HepG2 (cell line): ENCODE measurements at regions not wholly inside any gene's neighbourhood (a gene's known extent, or its start where the extent isn't known, plus 50 kb on each side); places are given as distances from the start of the nearest gene placed in this dataset.

Experiments
- ATAC-seq: fragments of 200-7000 bp; cut with Tn5 transposase; 3 replicates; pipeline ENCODE4 v1.9.1; 2020; ENCODE audit warnings: mild to moderate bottlenecking, moderate library complexity
- BruUV-seq: library from RNA; stranded (reverse); fragments of 400-500 nt; replicated peaks from 2 replicates; lab custom pipeline; 2021; lab: Mats Ljungman, UMichigan
- CTCF ChIA-PET: fragments of 300-600 bp; formaldehyde crosslinking; extraction: SDS; loops from one replicate; lab custom pipeline; 2021; ENCODE audit warnings: low total read pairs, inconsistent platforms, low intra/inter-chr PET ratio; lab: Yijun Ruan, JAX
- POLR2A ChIA-PET: fragments of 350-600 bp; sonication (Branson Sonifier 250); formaldehyde crosslinking; loops from one replicate; lab custom pipeline; 2020; ENCODE audit warnings: antibody characterized with exemption, inconsistent platforms; lab: Yijun Ruan, JAX
- DNase-seq: peaks from one replicate; pipeline ENCODE4 v3.0.0-alpha.2; 2015; ENCODE audit warnings: low spot score
- FAIRE-seq: peaks from 3 replicates; lab custom pipeline; 2011; peaks lifted over from hg19 to GRCh38; lab: Jason Lieb, UNC
- H2AFZ ChIP-seq: one replicate; pipeline ENCODE4 v1.6.1; 2011; ENCODE audit warnings: low read length, inconsistent platforms
- H3K27ac ChIP-seq: fragments of 300-600 bp; 3 replicates; pipeline ENCODE4 v1.8.0; 2011; ENCODE audit warnings: mixed run types, mild to moderate bottlenecking, mixed read lengths, low read length, inconsistent platforms; ENCODE audit not compliant: insufficient read depth; ENCODE audit errors: extremely low read length
- H3K27me3 ChIP-seq, 2 experiments: fragments of 200-600 bp in 1 of 2; 2 replicates in 1 of 2; 3 replicates in 1 of 2; pipeline versions ENCODE4 v1.6.0 to v1.8.0; 2011; ENCODE audit warnings: low read length in 2 of 2, mild to moderate bottlenecking in 2 of 2, moderate library complexity in 2 of 2, inconsistent platforms in 1 of 2; ENCODE audit not compliant: insufficient read depth in 2 of 2, control insufficient read depth in 1 of 2
- H3K36me3 ChIP-seq, 2 experiments: fragments of 200-600 bp in 1 of 2; replicated peaks in 1 of 2; 2 replicates in 1 of 2; 3 replicates in 1 of 2; pipeline versions ENCODE4 v1.5.1 to v1.8.0; 2011; ENCODE audit warnings: low read length in 2 of 2, inconsistent platforms in 1 of 2; ENCODE audit not compliant: insufficient read depth in 2 of 2, control insufficient read depth in 1 of 2
- H3K4me1 ChIP-seq: 2 replicates; pipeline ENCODE4 v1.5.1; 2012; ENCODE audit warnings: low read length, inconsistent platforms; ENCODE audit not compliant: insufficient read depth
- H3K4me2 ChIP-seq: 2 replicates; pipeline ENCODE4 v1.6.0; 2011; ENCODE audit warnings: low read depth, low read length, inconsistent platforms
- H3K4me3 ChIP-seq, 3 experiments: fragments of 200-600 bp in 1 of 3; sonication (generic), shearing (Covaris generic) in 1 of 3; replicated peaks in 1 of 3; 2 replicates each; pipeline ENCODE4 v1.5.1; 2011 to 2016; ENCODE audit warnings: low read length in 3 of 3, inconsistent platforms in 2 of 3, low read depth in 2 of 3, mild to moderate bottlenecking in 2 of 3, control low read depth in 1 of 3, mixed read lengths in 1 of 3; ENCODE audit not compliant: insufficient read depth in 1 of 3
- H3K79me2 ChIP-seq: one replicate; pipeline ENCODE4 v1.6.1; 2011; ENCODE audit warnings: low read length, inconsistent platforms; ENCODE audit not compliant: insufficient read depth
- H3K9ac ChIP-seq: 2 replicates; pipeline ENCODE4 v1.6.0; 2011; ENCODE audit warnings: mild to moderate bottlenecking, low read depth, low read length, inconsistent platforms; ENCODE audit not compliant: insufficient read depth
- H3K9me3 ChIP-seq: 2 replicates; pipeline ENCODE4 v1.5.1; 2012; ENCODE audit warnings: mild to moderate bottlenecking, low read length
- H4K20me1 ChIP-seq: 2 replicates; pipeline ENCODE4 v1.6.0; 2011; ENCODE audit warnings: inconsistent platforms, mild to moderate bottlenecking, low read length, moderate library complexity; ENCODE audit not compliant: insufficient read depth
- DMAP1 ChIP-seq: IDR thresholded peaks from 2 replicates; pipeline ENCODE4 v1.6.1; 2016
- FOXM1 ChIP-seq: sonication (generic); formaldehyde crosslinking; IDR thresholded peaks from 2 replicates; pipeline ENCODE4 v1.5.0; 2020; ENCODE audit warnings: missing genetic modification reagents
- HBP1 ChIP-seq: IDR thresholded peaks from 2 replicates; pipeline ENCODE4 v1.6.1; 2016; ENCODE audit warnings: low read depth, control low read depth
- NFYB ChIP-seq: sonication (generic); formaldehyde crosslinking; IDR thresholded peaks from 2 replicates; pipeline ENCODE4 v1.4.0; 2020; ENCODE audit warnings: missing genetic modification reagents
- PRPF4 ChIP-seq: fragments of 200-400 bp; formaldehyde crosslinking; IDR thresholded peaks from 2 replicates; pipeline ENCODE4 v1.6.1; 2016; ENCODE audit warnings: low read length, low read depth; ENCODE audit not compliant: poor library complexity, severe bottlenecking
- REST ChIP-seq, 2 experiments: IDR thresholded peaks; 2 replicates each; pipeline ENCODE4 v1.6.1; 2011 to 2012; ENCODE audit warnings: low read length in 2 of 2, borderline replicate concordance in 1 of 2, low read depth in 1 of 2, mild to moderate bottlenecking in 1 of 2, moderate library complexity in 1 of 2
- THYN1 ChIP-seq: sonication (generic); formaldehyde crosslinking; IDR thresholded peaks from 2 replicates; pipeline ENCODE4 v1.8.1; 2023; ENCODE audit warnings: low read depth, mild to moderate bottlenecking, moderate library complexity, missing genetic modification reagents, borderline replicate concordance
- ZFAT ChIP-seq: sonication (generic); formaldehyde crosslinking; conservative IDR thresholded peaks from 2 replicates; pipeline ENCODE4 v1.8.1; 2023; ENCODE audit warnings: missing genetic modification reagents, inconsistent platforms
- WGBS: methylation state at CpG from one replicate; pipeline ENCODE4 v1.1.6; 2017; ENCODE audit warnings: low lambda C conversion rate; 5-methylcytosine and 5-hydroxymethylcytosine counted together
- in situ Hi-C: cut with HindIII; loops from 2 replicates; pipeline ENCODE4 v1.10.0; 2017; ENCODE audit warnings: low pct_unique_long_range_greater_than_20kb; ENCODE audit not compliant: extremely low pct_ligation_motif_present
- intact Hi-C: fragments of 100-400 bp; cut with micrococcal nuclease; formaldehyde crosslinking; loops from one replicate; pipeline ENCODE4 v1.10.0; 2022; ENCODE audit not compliant: unreplicated experiment
- TF ChIP-seq, protein P1 (sequence below): IDR thresholded peaks from 2 replicates; pipeline ENCODE4 v1.4.0; 2020; ENCODE audit warnings: mild to moderate bottlenecking, missing genetic modification reagents
- TF ChIP-seq, protein P2 (sequence below): sonication (generic); formaldehyde crosslinking; IDR thresholded peaks from 2 replicates; pipeline ENCODE4 v1.8.0; 2022; ENCODE audit warnings: missing genetic modification reagents, mild to moderate bottlenecking, moderate library complexity, borderline replicate concordance

- Histone ChIP-seq H2AFZ (no peak overlapping the region), H3K9me3 (no peaks in the 10 kb centered on the region), H3K9ac (no peak overlapping the region), H3K4me1 (no peaks in the 10 kb centered on the region), H3K27ac (no peak overlapping the region), H4K20me1 (no peaks in the 10 kb centered on the region), H3K27me3 (no peaks in the 10 kb centered on the region; a peak in 1 of 5 replicates), H3K79me2 (no peaks in the 10 kb centered on the region), H3K4me2 (no peak overlapping the region), H3K4me3 (no peak overlapping the region), H3K36me3 (no peaks in the 10 kb centered on the region)
- in situ Hi-C loops = no loop called here
- POLR2A ChIA-PET = no interaction called here
- intact Hi-C loops = no loop called here
- DNase-seq (no peak), ATAC-seq (no peak), FAIRE-seq (no peak)
- CTCF ChIA-PET = no interaction called here
- BruUV-seq = no TSS peak
- WGBS = 8% methylated on average over 2 of the region's 2 CpGs
- no peak for TF ChIP-seq PRPF4
- TF ChIP-seq FOXM1 (CRISPR knock-in tag) = no peak
- no peak for TF ChIP-seq ZFAT (CRISPR knock-in tag)
- TF ChIP-seq DMAP1 = no peak
- no peak for TF ChIP-seq THYN1 (CRISPR knock-in tag)
- no peak for TF ChIP-seq REST (IDR thresholded peaks at IDR 0.05; ENCODE audit: borderline replicate concordance in 1 of 2, low read depth in 1 of 2, low read length in 2 of 2)
- TF ChIP-seq, protein P1, sequence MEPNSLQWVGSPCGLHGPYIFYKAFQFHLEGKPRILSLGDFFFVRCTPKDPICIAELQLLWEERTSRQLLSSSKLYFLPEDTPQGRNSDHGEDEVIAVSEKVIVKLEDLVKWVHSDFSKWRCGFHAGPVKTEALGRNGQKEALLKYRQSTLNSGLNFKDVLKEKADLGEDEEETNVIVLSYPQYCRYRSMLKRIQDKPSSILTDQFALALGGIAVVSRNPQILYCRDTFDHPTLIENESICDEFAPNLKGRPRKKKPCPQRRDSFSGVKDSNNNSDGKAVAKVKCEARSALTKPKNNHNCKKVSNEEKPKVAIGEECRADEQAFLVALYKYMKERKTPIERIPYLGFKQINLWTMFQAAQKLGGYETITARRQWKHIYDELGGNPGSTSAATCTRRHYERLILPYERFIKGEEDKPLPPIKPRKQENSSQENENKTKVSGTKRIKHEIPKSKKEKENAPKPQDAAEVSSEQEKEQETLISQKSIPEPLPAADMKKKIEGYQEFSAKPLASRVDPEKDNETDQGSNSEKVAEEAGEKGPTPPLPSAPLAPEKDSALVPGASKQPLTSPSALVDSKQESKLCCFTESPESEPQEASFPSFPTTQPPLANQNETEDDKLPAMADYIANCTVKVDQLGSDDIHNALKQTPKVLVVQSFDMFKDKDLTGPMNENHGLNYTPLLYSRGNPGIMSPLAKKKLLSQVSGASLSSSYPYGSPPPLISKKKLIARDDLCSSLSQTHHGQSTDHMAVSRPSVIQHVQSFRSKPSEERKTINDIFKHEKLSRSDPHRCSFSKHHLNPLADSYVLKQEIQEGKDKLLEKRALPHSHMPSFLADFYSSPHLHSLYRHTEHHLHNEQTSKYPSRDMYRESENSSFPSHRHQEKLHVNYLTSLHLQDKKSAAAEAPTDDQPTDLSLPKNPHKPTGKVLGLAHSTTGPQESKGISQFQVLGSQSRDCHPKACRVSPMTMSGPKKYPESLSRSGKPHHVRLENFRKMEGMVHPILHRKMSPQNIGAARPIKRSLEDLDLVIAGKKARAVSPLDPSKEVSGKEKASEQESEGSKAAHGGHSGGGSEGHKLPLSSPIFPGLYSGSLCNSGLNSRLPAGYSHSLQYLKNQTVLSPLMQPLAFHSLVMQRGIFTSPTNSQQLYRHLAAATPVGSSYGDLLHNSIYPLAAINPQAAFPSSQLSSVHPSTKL (CRISPR knock-in tag) = no peak
- TF ChIP-seq HBP1 (CRISPR knock-in tag) = no peak
- TF ChIP-seq, protein P2, sequence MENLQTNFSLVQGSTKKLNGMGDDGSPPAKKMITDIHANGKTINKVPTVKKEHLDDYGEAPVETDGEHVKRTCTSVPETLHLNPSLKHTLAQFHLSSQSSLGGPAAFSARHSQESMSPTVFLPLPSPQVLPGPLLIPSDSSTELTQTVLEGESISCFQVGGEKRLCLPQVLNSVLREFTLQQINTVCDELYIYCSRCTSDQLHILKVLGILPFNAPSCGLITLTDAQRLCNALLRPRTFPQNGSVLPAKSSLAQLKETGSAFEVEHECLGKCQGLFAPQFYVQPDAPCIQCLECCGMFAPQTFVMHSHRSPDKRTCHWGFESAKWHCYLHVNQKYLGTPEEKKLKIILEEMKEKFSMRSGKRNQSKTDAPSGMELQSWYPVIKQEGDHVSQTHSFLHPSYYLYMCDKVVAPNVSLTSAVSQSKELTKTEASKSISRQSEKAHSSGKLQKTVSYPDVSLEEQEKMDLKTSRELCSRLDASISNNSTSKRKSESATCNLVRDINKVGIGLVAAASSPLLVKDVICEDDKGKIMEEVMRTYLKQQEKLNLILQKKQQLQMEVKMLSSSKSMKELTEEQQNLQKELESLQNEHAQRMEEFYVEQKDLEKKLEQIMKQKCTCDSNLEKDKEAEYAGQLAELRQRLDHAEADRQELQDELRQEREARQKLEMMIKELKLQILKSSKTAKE (CRISPR knock-in tag) = no peak
- no peak for TF ChIP-seq NFYB (CRISPR knock-in tag)
These were observed 82.0 kb upstream of the OR5AK2 start for GRCh38 chr11:56906683-56907148.
